ENCODE measurements at regions not wholly inside any gene's neighbourhood (a gene's known extent, or its start where the extent isn't known, plus 50 kb on each side); places are given as distances from the start of the nearest gene placed in this dataset.

DNA sequence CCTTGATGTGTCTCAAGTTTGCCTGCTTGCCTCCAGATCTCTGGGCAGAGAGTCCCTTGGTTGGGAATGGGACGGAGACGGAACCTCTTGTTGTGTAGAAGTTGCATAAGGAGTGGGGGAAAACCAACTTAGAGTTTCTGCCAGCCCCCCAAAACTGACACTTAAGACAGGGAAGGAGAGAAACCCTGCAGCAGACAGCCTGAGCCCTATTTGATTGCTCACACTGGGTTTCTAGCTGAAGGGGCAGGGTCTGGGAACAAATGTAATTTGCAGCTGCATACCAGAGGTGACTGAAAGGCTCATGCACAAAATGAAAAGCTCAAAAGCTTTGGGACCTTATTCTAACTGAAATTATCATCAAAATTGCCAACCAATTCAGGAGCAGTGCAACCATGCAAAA lies 254.5 kb downstream of the RASEF start:
- Mint-ChIP-seq H3K27me3 (no peaks in the 10 kb centered on the region), H3K4me1 (no peaks in the 10 kb centered on the region), H3K9me3 (peaks cover 0 to 7% (median 4%) of the 10 kb centered on the region in 8 donors), H3K27ac (no peak overlapping the region), H3K4me3 (no peak overlapping the region), H3K36me3 (no peaks in the 10 kb centered on the region)
- Histone ChIP-seq H3K27me3 (ENCODE audit: insufficient read depth, low read length) (no peaks in the 10 kb centered on the region), H3K36me3 (ENCODE audit: insufficient read depth, low read length) (no peaks in the 10 kb centered on the region), H3K9me3 (ENCODE audit: control insufficient read depth in 1 of 2, low read length in 2 of 2) (no peaks in the 10 kb centered on the region), H3K27ac (ENCODE audit: low read depth, low read length) (no peak overlapping the region), H3K4me3 (ENCODE audit: low read length in 2 of 2) (no peak overlapping the region), H3K4me1 (ENCODE audit: insufficient read depth, low read length) (no peaks in the 10 kb centered on the region)
- intact Hi-C loops (cut with micrococcal nuclease): no loop called here
- ChIA-PET CTCF (ENCODE audit: partially characterized antibody) (no interaction called here), POLR2A (ENCODE audit: partially characterized antibody) (no interaction called here)
- DNase-seq: no peak

DNA sequence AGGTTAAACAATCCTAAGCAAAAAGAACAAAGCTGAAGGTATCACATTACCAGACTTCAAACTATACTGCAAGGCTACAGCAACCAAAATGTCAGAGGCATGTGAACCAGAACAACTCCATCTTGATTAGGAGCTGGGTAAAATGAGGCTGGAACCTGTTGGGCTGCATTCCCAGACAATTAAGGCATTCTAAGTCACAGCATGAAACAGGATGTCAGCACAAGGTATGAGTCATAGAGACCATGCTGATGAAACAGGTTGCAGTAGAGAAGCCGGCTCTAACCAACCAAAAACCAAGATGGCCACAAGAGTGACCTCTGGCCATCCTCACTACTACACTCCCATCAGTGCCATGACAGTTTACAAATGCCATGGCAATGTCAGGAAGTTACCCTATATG lies 252.0 kb downstream of the RASEF start:
- CTCF ChIA-PET (ENCODE audit: partially characterized antibody): no interaction called here
- Histone ChIP-seq H3K36me3 (ENCODE audit: insufficient read depth, low read length) (no peaks in the 10 kb centered on the region), H3K4me3 (ENCODE audit: low read length in 2 of 2) (no peak overlapping the region), H3K27ac (ENCODE audit: low read depth, low read length) (no peak overlapping the region), H3K4me1 (ENCODE audit: insufficient read depth, low read length) (no peaks in the 10 kb centered on the region), H3K9me3 (ENCODE audit: control insufficient read depth in 1 of 2, low read length in 2 of 2) (no peaks in the 10 kb centered on the region), H3K27me3 (ENCODE audit: insufficient read depth, low read length) (no peaks in the 10 kb centered on the region)
- intact Hi-C loops (cut with micrococcal nuclease): no loop called here
- Mint-ChIP-seq H3K4me3 (no peak overlapping the region), H3K27ac (no peak overlapping the region), H3K4me1 (no peaks in the 10 kb centered on the region), H3K27me3 (no peaks in the 10 kb centered on the region), H3K9me3 (peaks cover 0 to 7% (median 1%) of the 10 kb centered on the region in 8 donors), H3K36me3 (no peaks in the 10 kb centered on the region)
- POLR2A ChIA-PET (ENCODE audit: partially characterized antibody): no interaction called here
- no peak for DNase-seq

DNA sequence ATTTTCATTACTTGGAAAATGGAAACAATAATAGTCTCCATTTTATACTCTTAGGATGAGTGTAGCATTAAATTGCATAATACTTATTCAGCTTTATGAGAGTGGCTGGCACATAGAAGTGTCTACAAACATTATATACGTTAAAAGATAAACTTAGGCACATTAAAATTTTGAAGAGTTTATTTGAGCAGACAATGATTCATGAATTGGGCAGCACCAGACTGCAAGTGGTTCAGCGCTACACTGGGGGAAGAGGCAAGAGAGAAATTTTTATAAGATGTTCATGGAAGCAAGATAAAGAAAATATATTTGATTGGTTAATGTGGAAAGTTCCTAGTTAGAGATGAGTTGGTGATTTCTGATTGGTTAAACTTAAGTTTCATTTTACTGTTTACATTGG lies 243.7 kb downstream of the RASEF start:
- no peak overlapping the region for H3K27ac Mint-ChIP-seq
- no peak overlapping the region for H3K4me3 Mint-ChIP-seq
- DNase-seq: no peak
- Histone ChIP-seq H3K36me3 (ENCODE audit: insufficient read depth, low read length) (no peaks in the 10 kb centered on the region), H3K27ac (ENCODE audit: low read depth, low read length) (no peak overlapping the region), H3K4me1 (ENCODE audit: insufficient read depth, low read length) (no peaks in the 10 kb centered on the region), H3K27me3 (ENCODE audit: insufficient read depth, low read length) (no peaks in the 10 kb centered on the region), H3K4me3 (ENCODE audit: low read length in 2 of 2) (no peak overlapping the region), H3K9me3 (ENCODE audit: control insufficient read depth in 1 of 2, low read length in 2 of 2) (no peaks in the 10 kb centered on the region)
- peaks cover 0 to 5% (median 3%) of the 10 kb centered on the region in 8 donors for H3K9me3 Mint-ChIP-seq
- CTCF ChIA-PET (ENCODE audit: partially characterized antibody): no interaction called here
- H3K4me1 Mint-ChIP-seq: no peaks in the 10 kb centered on the region
- H3K36me3 Mint-ChIP-seq: no peaks in the 10 kb centered on the region
- H3K27me3 Mint-ChIP-seq: no peaks in the 10 kb centered on the region
- POLR2A ChIA-PET (ENCODE audit: partially characterized antibody): no interaction called here
- intact Hi-C loops (cut with micrococcal nuclease): no loop called here

DNA sequence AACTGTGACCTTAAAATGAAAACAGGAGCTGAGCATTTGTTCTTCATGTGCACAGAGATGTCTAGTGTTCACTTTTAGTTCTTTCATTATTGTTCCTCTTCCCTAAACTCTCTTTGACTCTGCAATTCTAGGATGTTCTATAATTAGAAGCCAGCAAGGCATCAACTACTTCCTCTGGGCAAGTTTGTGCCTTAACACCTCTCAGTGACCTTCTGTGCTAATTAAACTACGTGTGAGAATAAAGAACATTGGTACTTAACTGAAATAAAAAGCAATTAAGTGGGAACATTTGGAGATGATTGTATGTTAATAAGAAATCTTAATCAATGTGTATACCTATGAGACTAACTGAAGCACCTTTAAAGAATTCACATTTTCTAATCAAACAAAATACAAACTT lies 242.8 kb downstream of the RASEF start:
- Mint-ChIP-seq H3K9me3 (peaks cover 0 to 5% (median 3%) of the 10 kb centered on the region in 8 donors), H3K27me3 (no peaks in the 10 kb centered on the region), H3K27ac (no peak overlapping the region), H3K36me3 (no peaks in the 10 kb centered on the region), H3K4me3 (no peak overlapping the region), H3K4me1 (no peaks in the 10 kb centered on the region)
- no peaks in the 10 kb centered on the region for H3K27me3 ChIP-seq (ENCODE audit: insufficient read depth, low read length)
- no peak overlapping the region for H3K27ac ChIP-seq (ENCODE audit: low read depth, low read length)
- H3K4me3 ChIP-seq (ENCODE audit: low read length in 2 of 2): no peak overlapping the region
- CTCF ChIA-PET (ENCODE audit: partially characterized antibody): no interaction called here
- intact Hi-C loops (cut with micrococcal nuclease): no loop called here
- H3K36me3 ChIP-seq (ENCODE audit: insufficient read depth, low read length): no peaks in the 10 kb centered on the region
- no peak for DNase-seq
- POLR2A ChIA-PET (ENCODE audit: partially characterized antibody): no interaction called here
- no peaks in the 10 kb centered on the region for H3K4me1 ChIP-seq (ENCODE audit: insufficient read depth, low read length)
- no peaks in the 10 kb centered on the region for H3K9me3 ChIP-seq (ENCODE audit: control insufficient read depth in 1 of 2, low read length in 2 of 2)

DNA sequence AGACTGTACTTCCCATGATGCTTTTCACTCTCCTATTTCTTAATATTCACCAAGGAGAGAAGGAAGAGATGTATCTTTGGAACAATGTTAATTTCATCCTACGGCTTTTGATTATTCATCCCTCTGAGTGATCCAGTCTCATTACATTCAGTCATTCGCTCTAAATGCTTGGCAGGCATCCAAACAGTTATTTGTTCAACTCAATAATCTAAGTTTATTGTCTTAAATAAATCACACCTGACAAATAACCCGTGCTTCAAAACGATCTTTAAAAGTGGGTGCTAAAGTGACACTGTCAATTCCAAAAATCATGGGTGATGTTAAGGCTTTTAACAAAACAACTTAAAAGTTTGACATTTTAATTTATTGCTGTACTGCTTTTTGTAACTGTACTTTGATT lies 233.1 kb downstream of the RASEF start:
- intact Hi-C loops (cut with micrococcal nuclease): no loop called here
- Mint-ChIP-seq H3K27ac (no peak overlapping the region), H3K4me3 (no peak overlapping the region), H3K9me3 (peaks cover 0 to 16% (median 4%) of the 10 kb centered on the region in 8 donors), H3K27me3 (no peaks in the 10 kb centered on the region), H3K36me3 (no peaks in the 10 kb centered on the region), H3K4me1 (no peaks in the 10 kb centered on the region)
- no peak overlapping the region for H3K27ac ChIP-seq (ENCODE audit: low read depth, low read length)
- H3K36me3 ChIP-seq (ENCODE audit: insufficient read depth, low read length): no peaks in the 10 kb centered on the region
- H3K4me3 ChIP-seq (ENCODE audit: low read length in 2 of 2): no peak overlapping the region
- no peaks in the 10 kb centered on the region for H3K27me3 ChIP-seq (ENCODE audit: insufficient read depth, low read length)
- H3K9me3 ChIP-seq (ENCODE audit: control insufficient read depth in 1 of 2, low read length in 2 of 2): no peaks in the 10 kb centered on the region
- POLR2A ChIA-PET (ENCODE audit: partially characterized antibody): no interaction called here
- CTCF ChIA-PET (ENCODE audit: partially characterized antibody): no interaction called here
- no peak for DNase-seq
- H3K4me1 ChIP-seq (ENCODE audit: insufficient read depth, low read length): no peaks in the 10 kb centered on the region

DNA sequence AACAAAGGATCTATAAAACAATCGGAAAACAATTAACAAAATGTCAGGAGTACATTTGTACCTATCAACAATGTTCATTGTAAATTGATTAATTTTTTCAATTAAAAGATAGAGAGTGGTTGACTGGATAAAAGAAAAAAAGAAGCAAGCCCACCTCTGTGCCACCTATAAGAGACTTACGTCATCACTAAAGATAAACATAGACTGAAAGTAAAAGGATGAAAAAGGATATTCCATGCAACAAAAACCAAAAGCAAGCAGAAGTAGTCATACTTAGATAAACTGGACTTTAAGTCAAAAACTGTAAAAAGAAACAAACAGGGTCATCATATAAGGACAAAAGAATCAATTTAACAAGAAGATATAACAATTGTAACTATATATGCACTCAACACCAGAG lies 197.4 kb downstream of the RASEF start:
- Mint-ChIP-seq H3K27ac (no peak overlapping the region), H3K36me3 (no peaks in the 10 kb centered on the region), H3K4me3 (no peak overlapping the region), H3K27me3 (no peaks in the 10 kb centered on the region), H3K9me3 (peaks cover 0 to 12% (median 1%) of the 10 kb centered on the region in 8 donors), H3K4me1 (no peaks in the 10 kb centered on the region)
- CTCF ChIA-PET (ENCODE audit: partially characterized antibody): no interaction called here
- Histone ChIP-seq H3K27ac (ENCODE audit: low read depth, low read length) (no peak overlapping the region), H3K4me1 (ENCODE audit: insufficient read depth, low read length) (no peaks in the 10 kb centered on the region), H3K4me3 (ENCODE audit: low read length in 2 of 2) (no peak overlapping the region), H3K27me3 (ENCODE audit: insufficient read depth, low read length) (no peaks in the 10 kb centered on the region), H3K36me3 (ENCODE audit: insufficient read depth, low read length) (no peaks in the 10 kb centered on the region), H3K9me3 (ENCODE audit: control insufficient read depth in 1 of 2, low read length in 2 of 2) (no peaks in the 10 kb centered on the region)
- intact Hi-C loops (cut with micrococcal nuclease): no loop called here
- DNase-seq: no peak
- POLR2A ChIA-PET (ENCODE audit: partially characterized antibody): no interaction called here

DNA sequence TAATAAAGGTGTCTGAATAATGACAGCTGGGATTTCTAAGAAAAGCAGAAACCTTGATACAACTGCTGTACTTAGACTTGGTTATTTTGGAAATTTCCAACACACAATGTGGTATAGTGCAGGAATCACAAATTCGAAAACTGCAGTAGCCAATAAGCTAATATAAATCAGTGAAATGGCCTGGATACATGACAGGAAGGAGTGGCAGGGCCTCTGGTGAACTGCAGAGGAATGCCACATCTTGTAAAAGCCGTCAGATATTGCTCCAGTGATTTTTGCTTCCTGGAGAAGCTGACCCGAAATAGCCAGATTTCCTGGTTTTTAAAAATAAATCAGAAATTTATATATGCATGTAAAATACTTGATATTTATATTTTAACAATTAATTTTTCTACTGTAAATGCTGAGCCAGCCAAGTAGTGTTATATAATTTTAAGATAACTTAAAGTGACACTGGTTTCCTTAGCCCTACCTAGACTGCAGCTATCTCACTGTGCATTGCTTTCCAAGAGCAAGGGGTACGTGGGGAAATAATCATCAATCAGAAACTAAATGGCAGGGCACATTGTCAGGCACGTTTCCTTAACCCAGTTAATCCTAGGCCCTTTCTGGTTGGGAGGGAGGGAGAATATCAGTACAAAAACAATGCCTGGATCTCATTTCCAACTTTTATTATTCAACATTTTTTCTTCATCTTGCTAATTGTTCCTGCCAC lies 182.4 kb downstream of the RASEF start:
- Histone ChIP-seq H3K36me3 (ENCODE audit: insufficient read depth, low read length) (no peaks in the 10 kb centered on the region), H3K4me3 (ENCODE audit: low read length in 2 of 2) (no peak overlapping the region), H3K27ac (ENCODE audit: low read depth, low read length) (no peak overlapping the region), H3K27me3 (ENCODE audit: insufficient read depth, low read length) (no peaks in the 10 kb centered on the region), H3K4me1 (ENCODE audit: insufficient read depth, low read length) (no peaks in the 10 kb centered on the region), H3K9me3 (ENCODE audit: control insufficient read depth in 1 of 2, low read length in 2 of 2) (no peaks in the 10 kb centered on the region)
- DNase-seq: no peak
- Mint-ChIP-seq H3K27me3 (no peaks in the 10 kb centered on the region), H3K9me3 (peaks cover 0 to 5% (median 2%) of the 10 kb centered on the region in 8 donors), H3K36me3 (no peaks in the 10 kb centered on the region), H3K27ac (no peak overlapping the region), H3K4me3 (no peak overlapping the region), H3K4me1 (no peaks in the 10 kb centered on the region)
- ChIA-PET POLR2A (ENCODE audit: partially characterized antibody) (no interaction called here), CTCF (ENCODE audit: partially characterized antibody) (interaction anchor here (0.7 kb wide), 1 partner anchor 140 kb away, joined by 4 read pairs; no protein-coding TSS in a partner anchor)
- intact Hi-C loops (cut with micrococcal nuclease): no loop called here

DNA sequence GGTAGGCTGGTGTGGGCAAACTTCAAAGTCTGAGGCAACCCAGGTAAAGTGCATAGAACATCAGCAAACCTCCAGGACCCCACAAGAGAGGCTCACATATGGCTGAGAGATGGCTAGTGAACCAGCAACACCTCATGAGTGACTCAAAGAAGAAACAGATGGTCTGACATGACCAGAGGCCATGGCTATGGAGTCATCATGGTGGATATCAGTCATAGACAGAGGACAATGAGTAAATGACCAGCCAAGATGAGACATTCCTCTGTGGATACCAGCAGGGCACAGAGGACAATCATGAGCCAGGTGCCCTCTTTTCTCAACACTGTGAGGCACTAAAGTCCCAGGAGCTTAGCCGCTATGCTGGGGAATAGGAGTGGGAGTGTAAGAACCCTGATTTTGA lies 180.8 kb downstream of the RASEF start:
- DNase-seq: no peak
- Histone ChIP-seq H3K36me3 (ENCODE audit: insufficient read depth, low read length) (no peaks in the 10 kb centered on the region), H3K4me1 (ENCODE audit: insufficient read depth, low read length) (no peaks in the 10 kb centered on the region), H3K9me3 (ENCODE audit: control insufficient read depth in 1 of 2, low read length in 2 of 2) (no peaks in the 10 kb centered on the region), H3K4me3 (ENCODE audit: low read length in 2 of 2) (no peak overlapping the region), H3K27me3 (ENCODE audit: insufficient read depth, low read length) (no peaks in the 10 kb centered on the region), H3K27ac (ENCODE audit: low read depth, low read length) (no peak overlapping the region)
- Mint-ChIP-seq H3K36me3 (no peaks in the 10 kb centered on the region), H3K4me1 (no peaks in the 10 kb centered on the region), H3K4me3 (no peak overlapping the region), H3K27me3 (no peaks in the 10 kb centered on the region), H3K27ac (no peak overlapping the region), H3K9me3 (peaks cover 0 to 5% (median 2%) of the 10 kb centered on the region in 8 donors)
- intact Hi-C loops (cut with micrococcal nuclease): no loop called here
- POLR2A ChIA-PET (ENCODE audit: partially characterized antibody): no interaction called here
- CTCF ChIA-PET (ENCODE audit: partially characterized antibody): no interaction called here
